GM23248 (cell line): ENCODE measurements at regions not wholly inside any gene's neighbourhood (a gene's known extent, or its start where the extent isn't known, plus 50 kb on each side); places are given as distances from the start of the nearest gene placed in this dataset.
"Not testable (repeated sequence)": the region's sequence is repeated elsewhere in the genome, so short reads cannot be mapped to it uniquely, and the experiment has no call there.

Experiments used
- DNase-seq: peaks from one replicate; pipeline ENCODE4 v3.0.0-alpha.2; 2015
- H2AFZ ChIP-seq: fragments of 200-600 bp; sonication (generic); 2 replicates; pipeline ENCODE4 v1.6.1; 2016; ENCODE audit warnings: antibody characterized with exemption
- H3F3A ChIP-seq: fragments of 200-600 bp; sonication (generic); 2 replicates; pipeline ENCODE4 v1.6.1; 2016; ENCODE audit warnings: mild to moderate bottlenecking, antibody characterized with exemption, mixed run types; ENCODE audit not compliant: insufficient read depth
- H3K27ac ChIP-seq: fragments of 200-600 bp; sonication (generic); 2 replicates; pipeline ENCODE4 v1.5.1; 2016; ENCODE audit warnings: mild to moderate bottlenecking
- H3K27me3 ChIP-seq: fragments of 200-600 bp; sonication (generic); replicated peaks from 2 replicates; pipeline ENCODE4 v1.6.1; 2016; ENCODE audit warnings: mild to moderate bottlenecking; ENCODE audit not compliant: insufficient read depth
- H3K36me3 ChIP-seq: fragments of 200-600 bp; sonication (generic); 2 replicates; pipeline ENCODE4 v1.6.1; 2016; ENCODE audit warnings: low read depth, mild to moderate bottlenecking
- H3K4me1 ChIP-seq: fragments of 200-600 bp; sonication (generic); 2 replicates; pipeline ENCODE4 v1.6.1; 2016; ENCODE audit warnings: mild to moderate bottlenecking; ENCODE audit not compliant: insufficient read depth
- H3K4me2 ChIP-seq: fragments of 200-600 bp; sonication (generic); one replicate; pipeline ENCODE4 v1.6.1; 2016; ENCODE audit warnings: mild to moderate bottlenecking; ENCODE audit not compliant: unreplicated experiment
- H3K4me3 ChIP-seq: fragments of 200-600 bp; sonication (generic); 2 replicates; pipeline ENCODE4 v1.5.1; 2016; ENCODE audit warnings: mild to moderate bottlenecking
- H3K79me2 ChIP-seq: fragments of 200-600 bp; sonication (generic); 2 replicates; pipeline ENCODE4 v1.6.1; 2016; ENCODE audit warnings: mild to moderate bottlenecking; ENCODE audit not compliant: insufficient read depth
- H3K9ac ChIP-seq: fragments of 200-600 bp; sonication (generic); 2 replicates; pipeline ENCODE4 v1.6.1; 2016; ENCODE audit warnings: mild to moderate bottlenecking
- H3K9me2 ChIP-seq: fragments of 200-600 bp; sonication (generic); 2 replicates; pipeline ENCODE4 v1.6.1; 2016; ENCODE audit warnings: mixed run types, mild to moderate bottlenecking, moderate library complexity; ENCODE audit not compliant: insufficient read depth
- H3K9me3 ChIP-seq: fragments of 200-600 bp; sonication (generic); one replicate; pipeline ENCODE4 v1.6.1; 2017; ENCODE audit warnings: low read depth
- H4K20me1 ChIP-seq: fragments of 200-600 bp; sonication (generic); 2 replicates; pipeline ENCODE4 v1.6.0; 2016; ENCODE audit not compliant: insufficient read depth
- EZH2 ChIP-seq: fragments of 200-600 bp; sonication (generic); IDR thresholded peaks from 2 replicates; pipeline ENCODE4 v1.6.1; 2018; ENCODE audit warnings: antibody characterized with exemption, mild to moderate bottlenecking; ENCODE audit not compliant: insufficient read depth, poor library complexity, severe bottlenecking
- EZH2phosphoT487 ChIP-seq: fragments of 200-600 bp; sonication (generic); IDR thresholded peaks from 2 replicates; pipeline ENCODE4 v1.6.1; 2018; ENCODE audit warnings: antibody characterized with exemption, moderate library complexity, mild to moderate bottlenecking, low read depth; ENCODE audit not compliant: insufficient read depth
- whole genome bisulfite sequencing, 2 experiments: methylation state at CpG; one replicate each; pipeline ENCODE4 v1.1.6; 2015 to 2017; ENCODE audit warnings: low lambda C conversion rate in 2 of 2, low coverage in 1 of 2; ENCODE audit errors: missing lambda C conversion rate in 2 of 2; 5-methylcytosine and 5-hydroxymethylcytosine counted together
- in situ Hi-C: fragments of 300-500 bp; cut with MboI; formaldehyde crosslinking; loops from 2 replicates; pipeline ENCODE4 v1.15.0; 2020

DNA sequence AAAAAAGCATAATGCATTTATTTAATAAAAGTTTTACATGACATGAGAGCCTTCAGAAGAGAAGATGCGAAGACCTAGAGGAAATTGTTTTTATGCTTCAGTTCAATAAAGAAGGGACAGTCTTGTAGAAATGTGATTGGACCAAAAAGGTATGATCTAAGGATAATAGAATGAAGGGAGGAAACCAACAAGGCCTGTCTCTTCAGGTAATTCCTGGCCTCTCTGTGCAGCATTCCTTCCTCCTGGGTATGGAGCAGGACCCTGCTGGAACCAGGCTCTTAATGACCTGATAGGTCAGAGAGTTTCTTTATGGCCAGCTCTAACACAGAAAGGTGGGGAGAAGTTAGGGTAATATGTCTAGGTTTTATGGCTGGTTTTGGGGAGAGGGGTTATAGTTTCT lies 162.8 kb upstream of the HEY2 start:
- Histone ChIP-seq H3K36me3 (no peaks in the 10 kb centered on the region), H3K79me2 (no peaks in the 10 kb centered on the region), H3K4me3 (no peak overlapping the region), H3K27me3 (no peaks in the 10 kb centered on the region), H3F3A (no peaks in the 10 kb centered on the region), H2AFZ (no peak overlapping the region), H3K27ac (no peak overlapping the region), H3K4me1 (no peaks in the 10 kb centered on the region), H4K20me1 (no peaks in the 10 kb centered on the region), H3K9ac (no peak overlapping the region), H3K9me3 (no peaks in the 10 kb centered on the region), H3K4me2 (no peak overlapping the region), H3K9me2 (no peaks in the 10 kb centered on the region)
- in situ Hi-C loops = no loop called here
- no peak for TF ChIP-seq EZH2phosphoT487
- no peak for TF ChIP-seq EZH2
- 52 to 62% methylated on average over 1 of the region's 1 CpG for WGBS, 2 experiments
- DNase-seq = no peak

GRCh38 chr6:125587666-125588632 lies 161.5 kb upstream of the HEY2 start:
- H4K20me1 ChIP-seq = no peaks in the 10 kb centered on the region
- no peak overlapping the region for H3K4me3 ChIP-seq
- no peaks in the 10 kb centered on the region for H3K79me2 ChIP-seq
- H3K27me3 ChIP-seq = no peaks in the 10 kb centered on the region
- no peaks in the 10 kb centered on the region for H3F3A ChIP-seq
- in situ Hi-C loops = no loop called here
- no peak overlapping the region for H2AFZ ChIP-seq
- no peaks in the 10 kb centered on the region for H3K9me3 ChIP-seq
- TF ChIP-seq EZH2phosphoT487 (no peak), EZH2 (no peak)
- peak; percentile 20 for DNase-seq
- H3K4me1 ChIP-seq = no peaks in the 10 kb centered on the region
- no peak overlapping the region for H3K4me2 ChIP-seq
- H3K9me2 ChIP-seq = no peaks in the 10 kb centered on the region
- H3K36me3 ChIP-seq = no peaks in the 10 kb centered on the region
- no peak overlapping the region for H3K9ac ChIP-seq
- H3K27ac ChIP-seq = no peak overlapping the region
- WGBS, 2 experiments = 57 to 58% methylated on average over 11 of the region's 11 CpGs

- H4K20me1 ChIP-seq, H2AFZ ChIP-seq, H3K4me3 ChIP-seq, H3K27ac ChIP-seq, H3K9me3 ChIP-seq, H3K79me2 ChIP-seq, H3K36me3 ChIP-seq, DNase-seq, H3K9ac ChIP-seq, H3F3A ChIP-seq, H3K4me1 ChIP-seq, H3K27me3 ChIP-seq, in situ Hi-C loops, H3K4me2 ChIP-seq, H3K9me2 ChIP-seq: not testable (repeated sequence)
- WGBS, 2 experiments = 15 to 20% methylated on average over 3 of the region's 3 CpGs
These were observed 157.6 kb upstream of the HEY2 start for GRCh38 chr6:125591796-125592195.

DNA sequence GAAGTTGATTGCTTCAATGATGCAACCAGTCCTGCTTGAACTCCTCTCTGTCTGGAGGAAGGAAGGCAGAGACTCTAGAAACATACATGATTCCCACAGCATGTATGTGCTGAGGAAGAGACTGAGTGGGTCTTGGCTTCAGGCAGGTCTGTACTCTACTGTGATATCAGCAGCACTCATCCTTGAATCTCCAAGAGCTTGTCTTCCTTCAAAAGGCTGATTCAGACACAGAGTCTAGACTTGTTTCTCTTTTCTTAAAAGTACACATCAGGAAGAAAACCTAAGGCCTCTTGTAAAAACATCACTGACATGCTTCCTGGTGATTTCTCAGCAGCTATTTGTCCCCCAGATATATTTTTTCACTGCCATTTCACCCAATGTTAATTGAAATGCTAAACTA lies 155.7 kb upstream of the HEY2 start:
- no peaks in the 10 kb centered on the region for H3K36me3 ChIP-seq
- H3K27ac ChIP-seq = no peak overlapping the region
- no peaks in the 10 kb centered on the region for H3K79me2 ChIP-seq
- no peak overlapping the region for H2AFZ ChIP-seq
- no peaks in the 10 kb centered on the region for H3K4me1 ChIP-seq
- H4K20me1 ChIP-seq = no peaks in the 10 kb centered on the region
- no peak for DNase-seq
- no peaks in the 10 kb centered on the region for H3K27me3 ChIP-seq
- no peak overlapping the region for H3K4me3 ChIP-seq
- no peaks in the 10 kb centered on the region for H3K9me3 ChIP-seq
- no peak overlapping the region for H3K4me2 ChIP-seq
- in situ Hi-C loops = no loop called here
- H3K9ac ChIP-seq = no peak overlapping the region
- H3F3A ChIP-seq = no peaks in the 10 kb centered on the region
- TF ChIP-seq EZH2phosphoT487 = no peak
- no peak for TF ChIP-seq EZH2
- H3K9me2 ChIP-seq = no peaks in the 10 kb centered on the region
